ENCODE measurements at regions not wholly inside any gene's neighbourhood (a gene's known extent, or its start where the extent isn't known, plus 50 kb on each side); places are given as distances from the start of the nearest gene placed in this dataset.
"Not testable (repeated sequence)": the region's sequence is repeated elsewhere in the genome, so short reads cannot be mapped to it uniquely, and the experiment has no call there.

DNA sequence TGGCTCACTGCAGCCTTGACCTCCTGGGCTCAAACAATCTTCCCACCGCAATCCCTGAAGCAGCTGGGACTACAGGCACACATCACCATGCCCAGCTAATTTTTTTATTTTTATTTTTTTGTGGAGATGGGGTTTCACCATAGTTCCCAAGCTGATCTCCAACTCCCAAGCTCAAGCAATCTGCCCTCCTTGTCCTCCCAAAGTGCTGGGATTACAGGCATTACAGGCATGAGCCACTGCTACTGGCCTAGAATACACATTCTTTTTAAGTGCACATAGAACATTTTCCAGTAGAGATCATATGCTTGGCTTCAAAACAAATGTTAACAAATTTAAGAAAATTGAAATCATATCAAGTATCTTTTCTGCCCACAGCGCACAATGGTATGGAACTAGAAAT, 176.8 kb upstream of the MARCKS start:
- DNase-seq (ENCODE audit: extremely low spot score) = no peak
- 81% methylated on average over 2 of the region's 2 CpGs for WGBS
- no peak overlapping the region for H3K4me3 ChIP-seq (ENCODE audit: low read depth, low read length)
- no peaks in the 10 kb centered on the region for H3K36me3 ChIP-seq (ENCODE audit: insufficient read depth)
- H3K4me1 ChIP-seq (ENCODE audit: insufficient read depth) = no peaks in the 10 kb centered on the region
- no peak overlapping the region for H3K27ac ChIP-seq (ENCODE audit: low read depth)

DNA sequence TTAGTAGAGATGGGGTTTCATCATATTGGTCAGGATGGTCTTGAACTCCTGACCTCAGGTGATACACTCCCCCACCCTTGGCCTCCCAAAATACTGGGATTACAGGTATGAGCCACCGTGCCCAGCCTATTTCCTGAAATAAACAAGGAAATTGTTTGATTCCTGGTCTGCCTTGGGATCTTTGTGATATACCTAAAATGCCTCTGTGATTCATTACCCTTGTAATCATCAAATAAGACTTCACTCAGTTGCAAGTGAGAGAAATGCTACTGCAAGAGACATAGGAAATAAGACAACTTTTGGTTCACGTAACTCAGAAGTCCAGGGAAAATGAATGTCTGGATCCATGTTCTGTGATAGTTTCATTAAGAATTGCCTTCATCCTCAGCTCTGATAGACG, 173.2 kb upstream of the MARCKS start:
- Histone ChIP-seq H3K36me3 (ENCODE audit: insufficient read depth) (no peaks in the 10 kb centered on the region), H3K27ac (ENCODE audit: low read depth) (no peak overlapping the region), H3K4me3 (ENCODE audit: low read depth, low read length) (no peak overlapping the region), H3K4me1 (ENCODE audit: insufficient read depth) (no peaks in the 10 kb centered on the region)
- WGBS = 89% methylated on average over 3 of the region's 3 CpGs
- no peak for DNase-seq (ENCODE audit: extremely low spot score)

DNA sequence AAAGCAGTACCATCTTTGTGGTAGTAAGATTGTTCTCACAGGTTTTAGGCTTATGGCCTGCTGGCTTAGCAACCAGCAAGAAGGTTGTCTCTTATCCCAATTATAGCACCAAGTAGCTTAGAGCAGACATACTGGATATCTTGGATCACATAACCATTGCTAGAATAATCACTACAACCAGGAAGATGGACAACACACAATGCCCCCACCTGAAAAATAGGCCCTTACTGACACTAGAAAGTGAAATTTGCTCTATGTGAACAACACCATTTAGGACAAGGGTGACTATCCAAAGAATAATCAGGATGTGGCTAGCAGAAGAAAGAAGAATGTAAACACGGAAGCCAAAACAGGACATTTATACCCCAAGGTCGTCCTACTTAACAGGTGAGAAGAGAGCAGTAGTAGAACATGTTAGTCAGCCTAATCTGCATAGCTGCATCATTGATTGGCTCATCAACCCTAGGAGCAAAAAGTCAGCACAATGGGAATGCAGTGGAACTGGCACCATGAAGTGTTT, 172.7 kb upstream of the MARCKS start:
- DNase-seq (ENCODE audit: extremely low spot score) = no peak
- Histone ChIP-seq H3K4me1 (ENCODE audit: insufficient read depth) (no peaks in the 10 kb centered on the region), H3K4me3 (ENCODE audit: low read depth, low read length) (no peak overlapping the region), H3K36me3 (ENCODE audit: insufficient read depth) (no peaks in the 10 kb centered on the region), H3K27ac (ENCODE audit: low read depth) (no peak overlapping the region)
- WGBS = 68% methylated on average over 2 of the region's 2 CpGs

DNA sequence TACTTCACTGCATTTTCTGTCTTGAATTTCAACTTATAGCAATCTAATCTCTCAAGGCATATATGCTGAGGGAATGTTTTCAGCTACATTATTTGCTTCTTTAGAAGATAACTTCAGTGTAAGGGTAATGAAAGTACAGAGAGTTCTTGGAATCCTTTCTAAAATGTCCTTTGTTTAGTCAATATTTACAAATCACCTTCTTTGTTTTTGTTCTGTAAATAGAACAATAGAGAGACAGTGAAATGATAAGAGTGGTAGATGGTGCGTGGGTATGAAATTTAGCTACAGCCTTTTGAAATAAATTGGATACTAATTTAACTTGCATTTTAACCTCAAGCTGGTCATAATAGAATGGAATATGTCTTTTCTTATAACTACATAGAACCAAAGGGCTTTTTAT, 171.1 kb upstream of the MARCKS start:
- 85% methylated on average over 1 of the region's 1 CpG for WGBS
- Histone ChIP-seq H3K4me1 (ENCODE audit: insufficient read depth) (no peaks in the 10 kb centered on the region), H3K36me3 (ENCODE audit: insufficient read depth) (no peaks in the 10 kb centered on the region), H3K27ac (ENCODE audit: low read depth) (no peak overlapping the region), H3K4me3 (ENCODE audit: low read depth, low read length) (no peak overlapping the region)
- DNase-seq (ENCODE audit: extremely low spot score) = no peak

DNA sequence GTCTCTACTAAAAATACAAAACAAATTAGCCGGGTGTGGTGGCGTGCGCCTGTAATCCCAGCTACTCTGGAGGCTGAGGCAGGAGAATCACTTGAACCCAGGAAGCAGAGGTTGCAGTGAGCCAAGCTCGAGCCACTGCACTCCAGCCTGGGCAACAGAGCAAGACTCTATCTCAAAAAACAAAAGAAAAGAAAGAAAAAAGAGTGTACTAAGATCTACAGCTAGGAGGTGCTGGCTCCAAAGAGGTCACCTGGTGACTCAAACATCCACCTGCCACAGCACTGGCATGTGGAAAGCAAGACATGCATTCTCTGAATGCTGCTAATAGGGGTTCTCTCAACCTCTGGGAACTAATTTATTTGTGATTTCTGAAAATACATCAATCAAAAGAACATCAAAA, 167.5 kb upstream of the MARCKS start:
- not testable (repeated sequence) for H3K4me1 ChIP-seq (ENCODE audit: insufficient read depth); H3K4me3 ChIP-seq (ENCODE audit: low read depth, low read length); H3K36me3 ChIP-seq (ENCODE audit: insufficient read depth); H3K27ac ChIP-seq (ENCODE audit: low read depth); DNase-seq (ENCODE audit: extremely low spot score)
- WGBS = 96% methylated on average over 4 of the region's 4 CpGs

DNA sequence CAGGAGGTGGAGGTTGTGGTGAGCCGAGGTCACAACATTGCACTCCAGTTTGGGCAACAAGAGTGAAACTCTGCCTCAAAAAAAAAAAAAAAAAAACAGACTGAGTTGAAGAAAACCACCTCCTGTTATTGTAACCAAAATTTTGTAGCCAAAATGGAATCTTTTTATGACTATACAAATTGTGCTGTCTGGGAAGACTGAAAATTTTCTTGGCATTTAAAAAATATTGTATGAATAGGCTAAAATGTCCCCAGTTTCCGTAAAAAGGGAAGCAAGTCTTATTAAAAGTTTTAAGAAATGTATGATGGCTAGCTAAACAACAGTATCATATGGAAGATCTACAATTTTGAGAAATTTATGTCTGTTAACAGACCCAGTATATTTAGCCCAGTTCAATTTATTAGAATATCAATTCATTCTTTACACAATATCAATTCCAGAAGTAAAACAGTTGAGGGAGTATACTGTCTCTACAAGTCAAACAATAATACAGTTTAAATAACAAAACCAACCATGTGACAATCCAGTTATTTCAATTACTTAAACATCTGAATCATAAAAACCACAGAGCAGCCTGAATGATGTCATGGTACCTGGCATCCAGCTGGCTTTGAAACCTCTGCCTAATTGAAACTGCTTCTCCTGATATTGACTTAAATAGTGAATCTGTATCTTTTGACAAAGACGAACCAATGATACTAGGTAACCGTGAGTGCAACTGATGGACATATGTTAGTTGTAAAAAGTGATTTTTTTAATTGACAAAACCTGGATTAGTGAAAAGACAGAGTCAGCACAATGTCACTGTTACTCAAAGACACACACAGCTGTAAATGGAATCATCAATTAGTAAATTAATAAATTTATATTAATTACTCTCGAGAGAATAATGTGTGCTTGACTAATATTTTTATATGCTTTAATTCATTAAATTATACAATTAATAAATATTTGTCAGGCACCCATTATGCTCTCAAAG, 166.6 kb upstream of the MARCKS start:
- Histone ChIP-seq H3K4me3 (ENCODE audit: low read depth, low read length) (no peak overlapping the region), H3K27ac (ENCODE audit: low read depth) (no peak overlapping the region), H3K4me1 (ENCODE audit: insufficient read depth) (no peaks in the 10 kb centered on the region), H3K36me3 (ENCODE audit: insufficient read depth) (no peaks in the 10 kb centered on the region)
- WGBS = 74% methylated on average over 5 of the region's 5 CpGs
- no peak for DNase-seq (ENCODE audit: extremely low spot score)

DNA sequence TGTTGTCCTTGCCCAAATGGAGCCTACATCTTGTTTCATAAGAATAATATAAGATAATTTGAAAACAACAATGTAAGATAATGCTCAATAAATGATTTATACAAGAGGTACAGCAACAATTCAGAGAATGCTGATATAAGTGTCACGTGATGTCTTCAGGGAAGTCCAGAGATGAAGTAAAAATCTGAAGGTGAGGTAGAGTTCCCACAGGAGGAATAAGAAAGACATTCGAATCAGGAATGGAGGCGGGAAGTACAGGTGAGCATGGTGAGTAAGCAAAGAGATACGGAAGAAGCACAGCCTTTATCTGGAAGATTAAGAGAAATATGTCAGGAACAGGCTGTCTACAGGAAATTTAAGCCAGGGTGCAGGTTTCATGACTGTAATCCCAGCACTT, 165.9 kb upstream of the MARCKS start:
- WGBS = 92% methylated on average over 4 of the region's 4 CpGs
- H3K27ac ChIP-seq (ENCODE audit: low read depth) = no peak overlapping the region
- H3K4me3 ChIP-seq (ENCODE audit: low read depth, low read length) = no peak overlapping the region
- no peaks in the 10 kb centered on the region for H3K36me3 ChIP-seq (ENCODE audit: insufficient read depth)
- DNase-seq (ENCODE audit: extremely low spot score) = no peak
- no peaks in the 10 kb centered on the region for H3K4me1 ChIP-seq (ENCODE audit: insufficient read depth)

DNA sequence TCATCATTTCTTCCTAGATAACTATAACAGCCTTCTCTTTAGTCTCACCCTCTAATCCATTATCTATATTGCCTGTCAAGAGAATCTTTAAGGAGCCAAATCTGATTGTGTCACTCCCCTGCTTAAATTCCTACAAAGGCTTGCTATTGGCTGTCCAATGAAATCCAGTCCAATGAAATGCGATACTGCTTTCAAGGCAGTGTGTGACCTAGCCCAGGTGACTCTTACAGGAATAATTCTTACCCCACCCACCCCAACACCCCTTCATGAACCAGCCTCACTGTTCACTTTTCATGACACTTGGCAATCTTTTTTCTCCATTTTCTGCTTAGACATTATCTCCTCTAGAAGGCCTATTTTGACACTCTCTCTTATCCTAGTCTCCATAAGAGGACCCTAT, 163.3 kb upstream of the MARCKS start:
- no peaks in the 10 kb centered on the region for H3K36me3 ChIP-seq (ENCODE audit: insufficient read depth)
- no peak for DNase-seq (ENCODE audit: extremely low spot score)
- no peak overlapping the region for H3K4me3 ChIP-seq (ENCODE audit: low read depth, low read length)
- 98% methylated on average over 1 of the region's 1 CpG for WGBS
- H3K27ac ChIP-seq (ENCODE audit: low read depth) = no peak overlapping the region
- no peaks in the 10 kb centered on the region for H3K4me1 ChIP-seq (ENCODE audit: insufficient read depth)

DNA sequence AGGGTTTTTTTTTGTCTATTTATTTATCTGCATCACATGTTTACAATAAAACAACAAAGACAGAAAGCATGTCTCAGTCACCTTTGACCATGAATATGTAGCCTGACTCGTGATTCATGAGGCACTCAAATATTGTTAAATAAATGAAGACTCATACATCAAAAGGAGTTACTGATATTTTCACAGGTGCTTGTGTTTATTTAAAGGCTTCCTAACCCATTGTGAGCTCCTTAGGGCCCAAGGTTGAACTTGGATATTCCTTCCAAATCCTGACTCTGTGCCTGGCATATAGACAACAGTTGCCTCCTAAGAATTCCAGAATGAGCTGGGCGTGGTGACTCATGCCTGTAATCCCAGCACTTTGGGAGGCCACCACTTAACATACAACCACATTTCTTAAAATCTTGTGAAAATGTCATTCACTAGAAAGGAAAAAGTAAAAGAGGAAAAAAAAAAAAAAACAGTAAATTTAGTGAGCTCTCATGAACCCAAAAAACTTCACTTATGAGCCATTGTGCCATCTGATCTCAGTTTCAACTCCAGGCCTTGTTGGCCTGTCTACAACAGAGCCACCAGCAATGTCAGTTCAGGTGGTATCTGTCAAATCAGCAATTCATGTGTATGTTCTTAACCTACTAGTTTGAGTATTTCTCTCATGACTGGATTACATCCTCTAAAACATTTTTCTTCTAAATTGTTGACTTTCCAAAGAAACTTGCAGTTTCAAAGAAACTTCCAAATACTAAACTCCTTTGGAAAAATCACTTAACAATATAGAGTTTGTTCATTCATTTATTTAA, 162.7 kb upstream of the MARCKS start:
- no peaks in the 10 kb centered on the region for H3K4me1 ChIP-seq (ENCODE audit: insufficient read depth)
- no peak overlapping the region for H3K4me3 ChIP-seq (ENCODE audit: low read depth, low read length)
- H3K27ac ChIP-seq (ENCODE audit: low read depth) = no peak overlapping the region
- H3K36me3 ChIP-seq (ENCODE audit: insufficient read depth) = no peaks in the 10 kb centered on the region
- DNase-seq (ENCODE audit: extremely low spot score) = no peak
- WGBS = 85% methylated on average over 2 of the region's 2 CpGs

DNA sequence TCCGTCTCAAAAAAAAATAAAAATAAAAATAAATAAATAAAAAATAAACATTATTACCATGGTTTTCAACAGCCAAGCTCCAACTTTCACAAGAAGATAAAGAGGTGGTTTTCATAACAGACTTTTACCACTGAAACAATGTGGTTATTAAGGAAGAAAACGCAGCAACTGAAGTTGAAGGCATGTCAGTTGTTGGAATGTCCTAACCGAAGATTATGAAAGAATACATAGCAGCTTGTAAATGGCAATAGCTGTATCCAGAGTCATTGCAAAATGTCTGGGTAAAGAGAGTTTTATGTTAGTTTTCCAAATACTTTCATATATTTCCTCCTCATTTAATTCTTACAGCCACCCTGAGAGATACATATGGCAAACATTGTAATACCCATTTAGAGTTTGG, 161.6 kb upstream of the MARCKS start:
- H3K36me3 ChIP-seq (ENCODE audit: insufficient read depth) = no peaks in the 10 kb centered on the region
- H3K27ac ChIP-seq (ENCODE audit: low read depth) = no peak overlapping the region
- H3K4me3 ChIP-seq (ENCODE audit: low read depth, low read length) = no peak overlapping the region
- no peak for DNase-seq (ENCODE audit: extremely low spot score)
- H3K4me1 ChIP-seq (ENCODE audit: insufficient read depth) = no peaks in the 10 kb centered on the region
- WGBS = 49% methylated on average over 3 of the region's 3 CpGs

DNA sequence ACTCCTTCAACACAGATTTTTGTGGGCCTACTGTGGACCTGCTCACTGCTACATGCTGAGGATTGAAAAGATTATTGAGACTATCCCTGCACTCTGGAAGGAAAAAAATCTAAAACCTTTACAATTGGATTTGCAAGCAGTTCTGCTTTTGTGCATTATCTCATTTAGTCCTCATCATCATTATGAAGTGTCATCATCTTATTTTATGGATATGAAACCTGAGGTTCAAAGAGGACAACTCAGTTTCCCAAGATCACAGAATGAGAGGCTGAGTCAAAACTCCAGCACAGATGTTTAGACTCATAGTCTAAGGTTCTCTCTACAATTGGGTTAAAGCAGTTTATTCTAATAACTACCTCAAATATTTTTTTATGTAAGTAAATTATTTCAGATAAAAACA, 160.2 kb upstream of the MARCKS start:
- Histone ChIP-seq H3K4me3 (ENCODE audit: low read depth, low read length) (no peak overlapping the region), H3K4me1 (ENCODE audit: insufficient read depth) (no peaks in the 10 kb centered on the region), H3K36me3 (ENCODE audit: insufficient read depth) (no peaks in the 10 kb centered on the region), H3K27ac (ENCODE audit: low read depth) (no peak overlapping the region)
- DNase-seq (ENCODE audit: extremely low spot score) = no peak

DNA sequence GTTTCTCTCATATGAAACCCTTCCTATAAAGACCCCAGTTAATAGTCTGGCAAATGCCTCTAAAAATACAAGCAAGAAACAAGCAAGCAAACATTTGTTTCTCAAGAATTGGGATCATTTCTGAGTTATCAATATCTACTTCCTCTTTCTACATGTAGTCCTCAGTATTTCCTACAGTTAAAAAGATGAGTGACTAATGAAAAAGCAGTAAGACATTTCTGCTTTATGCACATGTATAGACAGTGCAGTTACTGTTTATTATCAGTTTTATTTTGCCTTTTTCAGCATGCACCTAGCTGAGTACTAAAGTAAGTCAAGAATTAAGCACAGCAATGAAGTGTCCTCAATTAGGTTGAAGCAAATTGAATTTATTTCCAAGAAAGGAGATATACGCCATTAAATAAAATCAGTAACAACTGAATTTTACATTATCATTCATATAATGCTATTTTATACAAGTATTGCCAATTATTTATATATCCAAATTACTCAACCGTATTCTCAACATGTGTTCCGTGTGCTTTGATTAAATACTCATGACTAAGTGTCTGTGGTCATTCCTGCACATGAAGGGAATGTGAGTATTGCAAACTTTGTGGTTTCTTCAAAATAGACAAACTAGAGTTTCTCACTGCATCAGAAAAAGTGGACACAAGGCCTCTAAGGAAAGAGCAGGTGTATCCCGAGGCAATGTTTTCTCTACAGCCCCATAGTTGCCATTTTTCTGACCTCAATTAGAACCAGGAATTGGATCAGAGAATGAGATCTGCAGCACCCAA, 159.3 kb upstream of the MARCKS start:
- Histone ChIP-seq H3K36me3 (ENCODE audit: insufficient read depth) (no peaks in the 10 kb centered on the region), H3K4me1 (ENCODE audit: insufficient read depth) (no peaks in the 10 kb centered on the region), H3K4me3 (ENCODE audit: low read depth, low read length) (no peak overlapping the region), H3K27ac (ENCODE audit: low read depth) (no peak overlapping the region)
- no peak for DNase-seq (ENCODE audit: extremely low spot score)
- 79% methylated on average over 4 of the region's 4 CpGs for WGBS

DNA sequence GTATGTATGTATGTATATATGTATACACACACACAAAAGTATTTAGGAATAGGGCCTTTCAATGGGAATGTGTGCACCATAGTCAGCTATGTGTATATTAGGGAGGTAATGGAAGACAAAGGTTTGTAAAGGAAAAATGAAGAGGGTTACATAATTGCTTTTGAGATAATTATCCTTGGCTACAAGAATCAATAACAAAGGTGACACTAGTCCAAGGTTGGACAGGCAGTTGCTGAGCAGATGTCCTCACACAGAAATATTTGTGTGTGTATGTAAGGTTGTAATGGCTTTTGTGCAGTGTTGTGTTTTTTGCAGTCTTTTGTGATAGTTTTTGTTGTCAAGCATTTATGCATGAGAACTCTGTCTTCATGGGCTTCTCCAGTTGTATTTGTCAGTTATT, 157.9 kb upstream of the MARCKS start:
- H3K36me3 ChIP-seq (ENCODE audit: insufficient read depth) = no peaks in the 10 kb centered on the region
- H3K27ac ChIP-seq (ENCODE audit: low read depth) = no peak overlapping the region
- H3K4me1 ChIP-seq (ENCODE audit: insufficient read depth) = no peaks in the 10 kb centered on the region
- H3K4me3 ChIP-seq (ENCODE audit: low read depth, low read length) = no peak overlapping the region
- DNase-seq (ENCODE audit: extremely low spot score) = no peak
